ENCODE measurements at regions not wholly inside any gene's neighbourhood (a gene's known extent, or its start where the extent isn't known, plus 50 kb on each side); places are given as distances from the start of the nearest gene placed in this dataset.

DNA sequence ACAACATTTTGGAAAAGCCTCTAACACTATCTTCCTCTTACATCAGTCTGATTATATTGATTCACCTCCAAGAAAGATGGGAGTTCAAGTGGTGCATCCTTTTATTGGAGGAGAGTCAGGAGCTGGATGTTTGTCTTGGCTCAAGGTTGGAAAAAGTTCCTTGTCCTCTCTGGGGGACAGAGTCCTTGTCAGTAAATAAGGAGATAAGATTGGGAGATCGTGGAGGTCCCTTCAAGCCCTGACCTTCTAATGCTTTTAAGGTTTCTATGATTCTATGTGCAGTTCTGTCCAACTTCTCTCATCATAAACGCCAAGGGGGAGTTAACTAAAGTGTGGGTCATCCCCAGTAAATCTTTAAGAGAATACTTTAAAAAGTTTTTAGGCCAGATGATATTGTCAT lies 60.9 kb upstream of the CCBE1 start:
- DNase-seq (ENCODE audit: low spot score), result no peak

- DNase-seq (ENCODE audit: low spot score), result no peak
These were observed 55.4 kb upstream of the CCBE1 start for GRCh38 chr18:59752666-59753065.

DNA sequence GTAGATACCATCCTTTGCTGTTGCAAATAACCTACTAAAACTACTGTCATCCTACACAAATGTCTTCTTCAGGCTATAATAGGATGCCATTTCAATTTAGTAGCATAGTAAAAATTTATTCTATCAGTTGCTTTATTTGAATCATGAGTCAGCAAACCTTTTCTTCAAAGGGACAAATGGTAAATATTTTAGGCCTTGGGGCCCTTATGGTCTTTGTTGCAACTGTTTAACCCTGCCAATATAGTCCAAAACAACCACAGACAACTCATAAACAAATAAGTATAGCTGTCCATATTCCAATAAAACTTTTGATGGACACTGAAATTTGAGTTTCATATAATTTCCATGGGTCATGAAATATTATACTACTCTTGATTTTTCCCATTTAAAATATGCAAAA lies 54.0 kb upstream of the CCBE1 start:
- no peak for DNase-seq (ENCODE audit: low spot score)

GRCh38 chr18:59748628-59749360 lies 51.6 kb upstream of the CCBE1 start:
- DNase-seq (ENCODE audit: low spot score), result peak; percentile 89
